ENCODE measurements at regions not wholly inside any gene's neighbourhood (a gene's known extent, or its start where the extent isn't known, plus 50 kb on each side); places are given as distances from the start of the nearest gene placed in this dataset.

GRCh38 chr13:40094056-40094455, 438.6 kb downstream of the COG6 start:
- Histone ChIP-seq H3K9ac (ENCODE audit: insufficient read depth in 1 of 2, low read depth in 2 of 2, low read length in 2 of 2) (no peak overlapping the region), H3K36me3 (ENCODE audit: control insufficient read depth, insufficient read depth, low read length) (no peaks in the 10 kb centered on the region), H3K4me3 (no peak overlapping the region), H3K27me3 (ENCODE audit: control insufficient read depth in 2 of 2, insufficient read depth in 2 of 2, low read length in 2 of 2) (peaks cover 0 to 5% of the 10 kb centered on the region in 2 experiments; a peak in 2 of 5 replicates), H3K79me2 (ENCODE audit: control insufficient read depth, insufficient read depth, low read length) (no peaks in the 10 kb centered on the region), H3K9me1 (ENCODE audit: control insufficient read depth, insufficient read depth, low read length) (no peaks in the 10 kb centered on the region), H3K4me2 (ENCODE audit: insufficient read depth, low read length) (no peak overlapping the region), H3K27ac (ENCODE audit: extremely low read depth, low read depth, low read length) (no peak overlapping the region), H2AFZ (ENCODE audit: low read depth, low read length) (no peak overlapping the region), H3K4me1 (replicated peaks in 1 of 2; ENCODE audit: control insufficient read depth in 2 of 2, insufficient read depth in 2 of 2, low read length in 2 of 2) (no peaks in the 10 kb centered on the region), H4K20me1 (replicated peaks; ENCODE audit: control insufficient read depth, insufficient read depth, low read length) (no peaks in the 10 kb centered on the region), H3K9me3 (replicated peaks; ENCODE audit: control insufficient read depth, insufficient read depth, low read depth, low read length) (no peaks in the 10 kb centered on the region)
- intact Hi-C loops (cut with micrococcal nuclease) = no loop called here
- in situ Hi-C loops (cut with MboI) = no loop called here
- 3% methylated on average over 4 of the region's 4 CpGs for WGBS (ENCODE audit: insufficient coverage, low coverage, missing lambda C conversion rate)
- ATAC-seq (no peak), DNase-seq (ENCODE audit: extremely low read depth in 1 of 4, low spot score in 3 of 4) (no peak), FAIRE-seq (no peak)
- POLR2A ChIA-PET = interaction anchor here (1.0 kb wide), 1 partner anchor 10 kb away, joined by 3 read pairs; no protein-coding TSS in a partner anchor
- CTCF ChIA-PET (ENCODE audit: low intra/inter-chr PET ratio) = no interaction called here
- BruUV-seq (replicated peaks) = no TSS peak
- no peak for TF ChIP-seq ZNF184 (CRISPR knock-in tag; IDR thresholded peaks at IDR 0.05)
- no peak for TF ChIP-seq SREBF1 (IDR thresholded peaks at IDR 0.05; ENCODE audit: borderline replicate concordance, low read depth, low read length)
- no peak for TF ChIP-seq ZNF280B (CRISPR knock-in tag; IDR thresholded peaks at IDR 0.05)
- no peak for TF ChIP-seq HDAC3 (IDR thresholded peaks at IDR 0.05; ENCODE audit: borderline replicate concordance, partially characterized antibody)
- no peak for TF ChIP-seq ZNF75A (CRISPR knock-in tag; IDR thresholded peaks at IDR 0.05)
- no peak for TF ChIP-seq ZNF512 (tag; IDR thresholded peaks at IDR 0.05)
- TF ChIP-seq HES1 (IDR thresholded peaks at IDR 0.05; ENCODE audit: low read depth) = no peak
- no peak for TF ChIP-seq PHB (CRISPR knock-in tag; IDR thresholded peaks at IDR 0.05)
- TF ChIP-seq CREB3 (tag; conservative IDR thresholded peaks at IDR 0.05; ENCODE audit: low read depth) = no peak
- no peak for TF ChIP-seq TAF7 (tag; IDR thresholded peaks at IDR 0.05)
- TF ChIP-seq BHLHE40 (IDR thresholded peaks at IDR 0.05; ENCODE audit: low read length) = no peak
- TF ChIP-seq THAP12 (CRISPR knock-in tag; IDR thresholded peaks at IDR 0.05) = no peak
- TF ChIP-seq DNMT1 (IDR thresholded peaks at IDR 0.05) = no peak
- no peak for TF ChIP-seq POLR2G (IDR thresholded peaks at IDR 0.05; ENCODE audit: low read depth, low read length)
